Keratinocyte (primary cell): ENCODE measurements at regions not wholly inside any gene's neighbourhood (a gene's known extent, or its start where the extent isn't known, plus 50 kb on each side); places are given as distances from the start of the nearest gene placed in this dataset.

ENCODE experiments used
- EZH2 ChIP-seq: IDR thresholded peaks from one replicate; pipeline ENCODE4 v1.6.1; 2012; ENCODE audit warnings: inconsistent platforms, mild to moderate bottlenecking, low read length, moderate library complexity
- TF ChIP-seq, protein P1 (sequence below), 3 experiments: IDR thresholded peaks in 1 of 3; conservative IDR thresholded peaks in 1 of 3; optimal IDR thresholded peaks in 1 of 3; 2 replicates in 2 of 3; 3 replicates in 1 of 3; pipeline versions ENCODE3 to v1.5.1; 2011; ENCODE audit warnings: low read length in 3 of 3, mild to moderate bottlenecking in 3 of 3, moderate library complexity in 2 of 3, control low read depth in 1 of 3, inconsistent platforms in 1 of 3; ENCODE audit not compliant: insufficient read depth in 2 of 3; ENCODE audit errors: extremely low read depth in 1 of 3

DNA sequence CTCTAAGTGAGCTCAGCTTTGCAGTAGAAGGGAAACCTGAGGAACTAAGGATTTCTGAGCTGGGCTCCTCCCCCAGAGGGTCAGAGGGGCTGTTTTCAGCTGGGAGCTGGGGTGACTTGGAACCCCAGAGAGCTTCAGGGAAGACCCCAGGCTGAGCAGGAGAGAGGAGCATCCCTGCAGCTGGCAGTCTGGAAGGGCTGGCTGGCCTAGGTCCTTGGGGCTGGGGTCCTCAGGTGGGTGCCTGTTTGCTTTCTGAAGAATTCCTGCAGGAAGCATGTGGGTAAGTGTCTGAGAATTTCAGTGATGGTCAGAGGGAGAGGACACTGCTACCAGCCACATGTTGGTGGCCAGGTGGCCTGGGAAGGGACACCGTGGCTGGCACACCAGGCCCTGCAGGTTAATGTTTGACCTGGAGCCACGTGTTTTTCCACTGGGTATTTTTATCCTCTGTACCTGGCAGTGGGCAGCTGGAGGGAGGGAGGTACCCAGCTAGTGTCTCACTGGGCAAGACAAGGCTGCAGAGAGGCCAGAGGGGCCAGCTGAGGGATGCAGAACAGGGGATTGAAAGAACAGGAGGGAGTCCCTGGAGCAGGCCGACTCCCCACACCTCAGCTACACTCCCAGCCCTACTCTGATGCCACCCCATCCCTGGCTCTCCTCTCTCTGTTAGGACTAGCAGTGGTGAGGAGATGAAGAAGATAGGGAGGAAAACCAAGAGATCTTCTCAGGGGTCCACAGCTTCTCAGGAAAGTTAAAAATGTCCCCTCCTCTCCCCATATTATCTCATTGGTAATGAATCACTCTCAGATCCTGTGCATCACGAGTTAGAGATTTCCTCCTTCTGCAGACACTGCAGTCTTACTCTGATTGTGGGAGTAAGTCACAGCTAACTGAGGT, 143.6 kb downstream of the VEGFA start:
- TF ChIP-seq, protein P1, sequence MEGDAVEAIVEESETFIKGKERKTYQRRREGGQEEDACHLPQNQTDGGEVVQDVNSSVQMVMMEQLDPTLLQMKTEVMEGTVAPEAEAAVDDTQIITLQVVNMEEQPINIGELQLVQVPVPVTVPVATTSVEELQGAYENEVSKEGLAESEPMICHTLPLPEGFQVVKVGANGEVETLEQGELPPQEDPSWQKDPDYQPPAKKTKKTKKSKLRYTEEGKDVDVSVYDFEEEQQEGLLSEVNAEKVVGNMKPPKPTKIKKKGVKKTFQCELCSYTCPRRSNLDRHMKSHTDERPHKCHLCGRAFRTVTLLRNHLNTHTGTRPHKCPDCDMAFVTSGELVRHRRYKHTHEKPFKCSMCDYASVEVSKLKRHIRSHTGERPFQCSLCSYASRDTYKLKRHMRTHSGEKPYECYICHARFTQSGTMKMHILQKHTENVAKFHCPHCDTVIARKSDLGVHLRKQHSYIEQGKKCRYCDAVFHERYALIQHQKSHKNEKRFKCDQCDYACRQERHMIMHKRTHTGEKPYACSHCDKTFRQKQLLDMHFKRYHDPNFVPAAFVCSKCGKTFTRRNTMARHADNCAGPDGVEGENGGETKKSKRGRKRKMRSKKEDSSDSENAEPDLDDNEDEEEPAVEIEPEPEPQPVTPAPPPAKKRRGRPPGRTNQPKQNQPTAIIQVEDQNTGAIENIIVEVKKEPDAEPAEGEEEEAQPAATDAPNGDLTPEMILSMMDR (optimal IDR thresholded peaks at IDR 0.05 in 1 of 3, IDR thresholded peaks at IDR 0.05 in 1 of 3, conservative IDR thresholded peaks at IDR 0.05 in 1 of 3; ENCODE audit: extremely low read depth in 1 of 3, insufficient read depth in 2 of 3, low read length in 3 of 3) = no peak
- TF ChIP-seq EZH2 = no peak
